ENCODE measurements at regions not wholly inside any gene's neighbourhood (a gene's known extent, or its start where the extent isn't known, plus 50 kb on each side); places are given as distances from the start of the nearest gene placed in this dataset.

DNA sequence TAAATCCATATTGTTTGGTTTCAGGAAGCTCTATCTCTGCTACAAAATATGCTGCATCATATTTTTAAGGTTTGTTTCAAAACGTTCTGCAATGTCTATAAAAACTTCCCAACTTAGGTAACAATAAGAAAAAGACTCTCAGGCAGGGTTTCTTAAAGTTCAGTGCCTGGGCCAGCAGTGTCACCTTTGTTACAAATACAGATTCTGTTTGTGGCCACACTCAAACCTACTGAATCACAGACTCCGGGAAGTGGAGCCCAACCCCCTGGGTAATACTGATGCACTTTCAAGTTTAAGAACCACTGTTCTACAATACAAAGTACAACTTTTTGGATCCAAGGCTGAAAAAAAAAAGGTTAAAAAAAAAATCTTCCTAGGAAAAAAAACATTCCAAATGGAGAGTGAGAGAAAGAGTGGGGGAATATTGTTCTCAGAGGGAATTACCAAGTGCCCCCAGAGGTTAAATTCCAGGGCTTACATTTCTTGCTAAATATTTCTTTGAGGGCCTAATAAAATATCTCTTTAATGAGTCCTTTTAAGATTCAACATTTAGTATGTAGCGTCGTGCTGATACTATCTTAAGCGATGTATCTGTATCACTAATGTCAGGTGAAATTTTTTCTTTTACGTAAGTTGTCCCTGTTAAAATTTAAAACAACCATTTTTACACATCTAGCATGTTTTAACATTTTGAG is 476.7 kb downstream of the TXNL1 start:
- Histone ChIP-seq H3K27ac (ENCODE audit: low read depth in 1 of 2, low read length in 2 of 2) (no peak overlapping the region), H2AFZ (ENCODE audit: insufficient read depth, low read depth, low read length, poor library complexity, severe bottlenecking) (no peak overlapping the region), H3K36me3 (replicated peaks in 1 of 2; ENCODE audit: control insufficient read depth in 1 of 2, insufficient read depth in 2 of 2, low read length in 2 of 2) (no peaks in the 10 kb centered on the region), H3K27me3 (ENCODE audit: control insufficient read depth in 2 of 2, insufficient read depth in 2 of 2, low read length in 2 of 2) (no peaks in the 10 kb centered on the region), H3K9ac (ENCODE audit: insufficient read depth, low read length, poor library complexity, severe bottlenecking) (no peak overlapping the region), H3K9me3 (replicated peaks in 1 of 2; ENCODE audit: control insufficient read depth in 1 of 2, insufficient read depth in 1 of 2, low read length in 2 of 2) (no peaks in the 10 kb centered on the region), H3K79me2 (ENCODE audit: insufficient read depth, low read length) (no peaks in the 10 kb centered on the region), H3K4me1 (ENCODE audit: control insufficient read depth in 1 of 2, insufficient read depth in 2 of 2, low read length in 2 of 2) (peaks cover 0 to 9% of the 10 kb centered on the region in 2 donors), H3K4me3 (replicated peaks in 1 of 3; ENCODE audit: low read depth in 2 of 3, low read length in 3 of 3) (no peak overlapping the region), H4K20me1 (ENCODE audit: insufficient read depth, low read length) (no peaks in the 10 kb centered on the region), H3K4me2 (replicated peaks; ENCODE audit: extremely low read depth, low read length, poor library complexity, severe bottlenecking) (no peak overlapping the region)
- no peak overlapping the region for H3K27ac Mint-ChIP-seq
- peaks cover 0 to 8% (median 4%) of the 10 kb centered on the region in 7 donors for H3K9me3 Mint-ChIP-seq
- no peak overlapping the region for H3K4me3 Mint-ChIP-seq
- TF ChIP-seq, protein P1, sequence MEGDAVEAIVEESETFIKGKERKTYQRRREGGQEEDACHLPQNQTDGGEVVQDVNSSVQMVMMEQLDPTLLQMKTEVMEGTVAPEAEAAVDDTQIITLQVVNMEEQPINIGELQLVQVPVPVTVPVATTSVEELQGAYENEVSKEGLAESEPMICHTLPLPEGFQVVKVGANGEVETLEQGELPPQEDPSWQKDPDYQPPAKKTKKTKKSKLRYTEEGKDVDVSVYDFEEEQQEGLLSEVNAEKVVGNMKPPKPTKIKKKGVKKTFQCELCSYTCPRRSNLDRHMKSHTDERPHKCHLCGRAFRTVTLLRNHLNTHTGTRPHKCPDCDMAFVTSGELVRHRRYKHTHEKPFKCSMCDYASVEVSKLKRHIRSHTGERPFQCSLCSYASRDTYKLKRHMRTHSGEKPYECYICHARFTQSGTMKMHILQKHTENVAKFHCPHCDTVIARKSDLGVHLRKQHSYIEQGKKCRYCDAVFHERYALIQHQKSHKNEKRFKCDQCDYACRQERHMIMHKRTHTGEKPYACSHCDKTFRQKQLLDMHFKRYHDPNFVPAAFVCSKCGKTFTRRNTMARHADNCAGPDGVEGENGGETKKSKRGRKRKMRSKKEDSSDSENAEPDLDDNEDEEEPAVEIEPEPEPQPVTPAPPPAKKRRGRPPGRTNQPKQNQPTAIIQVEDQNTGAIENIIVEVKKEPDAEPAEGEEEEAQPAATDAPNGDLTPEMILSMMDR (IDR thresholded peaks at IDR 0.05), result no peak
- no CpG with 5 or more reads among the region's 6 CpGs for WGBS (ENCODE audit: insufficient coverage)
- H3K36me3 Mint-ChIP-seq, result no peaks in the 10 kb centered on the region
- H3K27me3 Mint-ChIP-seq (ENCODE audit: low read depth in 3 of 3), result peaks cover 0 to 2% (median 0%) of the 10 kb centered on the region in 3 donors
- peak in 1 of 3 donors; percentile 5 for DNase-seq
- intact Hi-C loops (cut with micrococcal nuclease), result no loop called here
- H3K4me1 Mint-ChIP-seq, result peaks cover 10% of the 10 kb centered on the region

DNA sequence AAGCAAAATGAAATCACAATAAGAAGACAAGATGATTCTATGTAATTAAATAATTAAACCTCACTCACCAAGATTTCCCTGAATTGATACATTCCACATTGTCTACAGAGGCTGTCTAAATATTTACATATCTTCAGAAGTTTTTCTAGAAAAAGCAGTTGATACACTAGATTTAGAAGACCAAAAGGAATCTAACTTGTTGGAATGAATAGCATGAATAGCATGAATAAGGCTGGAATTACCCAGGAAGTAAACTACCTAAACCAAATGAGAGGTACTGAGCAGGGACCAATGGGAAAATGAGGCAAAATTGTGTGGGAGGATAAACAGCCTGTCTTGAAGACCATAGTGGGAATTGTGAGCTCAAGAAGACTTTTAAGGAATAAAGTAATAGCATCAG is 479.7 kb downstream of the TXNL1 start:
- Mint-ChIP-seq H3K27me3 (ENCODE audit: low read depth in 3 of 3) (peaks cover 0 to 2% (median 0%) of the 10 kb centered on the region in 3 donors), H3K36me3 (no peaks in the 10 kb centered on the region), H3K9me3 (peaks cover 0 to 10% (median 4%) of the 10 kb centered on the region in 7 donors), H3K27ac (no peak overlapping the region), H3K4me1 (peaks cover 10% of the 10 kb centered on the region), H3K4me3 (no peak overlapping the region)
- H4K20me1 ChIP-seq (ENCODE audit: insufficient read depth, low read length), result no peaks in the 10 kb centered on the region
- H3K9me3 ChIP-seq (replicated peaks in 1 of 2; ENCODE audit: control insufficient read depth in 1 of 2, insufficient read depth in 1 of 2, low read length in 2 of 2), result no peaks in the 10 kb centered on the region
- no peak for DNase-seq
- no peaks in the 10 kb centered on the region for H3K79me2 ChIP-seq (ENCODE audit: insufficient read depth, low read length)
- no peak overlapping the region for H3K9ac ChIP-seq (ENCODE audit: insufficient read depth, low read length, poor library complexity, severe bottlenecking)
- H3K4me2 ChIP-seq (replicated peaks; ENCODE audit: extremely low read depth, low read length, poor library complexity, severe bottlenecking), result no peak overlapping the region
- peaks cover 0 to 9% of the 10 kb centered on the region in 2 donors for H3K4me1 ChIP-seq (ENCODE audit: control insufficient read depth in 1 of 2, insufficient read depth in 2 of 2, low read length in 2 of 2)
- no peak overlapping the region for H2AFZ ChIP-seq (ENCODE audit: insufficient read depth, low read depth, low read length, poor library complexity, severe bottlenecking)
- intact Hi-C loops (cut with micrococcal nuclease), result no loop called here
- TF ChIP-seq, protein P1 (IDR thresholded peaks at IDR 0.05), result no peak
- no peaks in the 10 kb centered on the region for H3K36me3 ChIP-seq (replicated peaks in 1 of 2; ENCODE audit: control insufficient read depth in 1 of 2, insufficient read depth in 2 of 2, low read length in 2 of 2)
- H3K27me3 ChIP-seq (ENCODE audit: control insufficient read depth in 2 of 2, insufficient read depth in 2 of 2, low read length in 2 of 2), result no peaks in the 10 kb centered on the region
- no peak overlapping the region for H3K27ac ChIP-seq (ENCODE audit: low read depth in 1 of 2, low read length in 2 of 2)
- H3K4me3 ChIP-seq (replicated peaks in 1 of 3; ENCODE audit: low read depth in 2 of 3, low read length in 3 of 3), result no peak overlapping the region
